ENCODE measurements at regions not wholly inside any gene's neighbourhood (a gene's known extent, or its start where the extent isn't known, plus 50 kb on each side); places are given as distances from the start of the nearest gene placed in this dataset.

- no peak for DNase-seq
These were observed 81.7 kb upstream of the MAFB start for GRCh38 chr20:40770564-40771307.

DNA sequence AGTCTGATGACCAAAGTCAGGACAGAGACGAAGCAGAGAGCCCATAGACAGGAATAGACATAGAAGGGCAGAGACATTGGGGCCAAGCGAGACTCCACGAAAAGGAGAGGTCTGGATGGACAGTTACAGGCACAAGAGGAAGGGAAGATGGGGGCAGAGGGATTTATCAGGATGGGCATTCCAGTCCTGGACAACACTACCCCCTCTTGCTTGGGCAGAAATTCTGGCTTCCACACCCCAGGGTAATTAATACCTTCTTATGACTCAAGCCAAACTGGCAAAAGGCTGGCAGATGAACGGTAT, 82.2 kb upstream of the MAFB start:
- DNase-seq = no peak

DNA sequence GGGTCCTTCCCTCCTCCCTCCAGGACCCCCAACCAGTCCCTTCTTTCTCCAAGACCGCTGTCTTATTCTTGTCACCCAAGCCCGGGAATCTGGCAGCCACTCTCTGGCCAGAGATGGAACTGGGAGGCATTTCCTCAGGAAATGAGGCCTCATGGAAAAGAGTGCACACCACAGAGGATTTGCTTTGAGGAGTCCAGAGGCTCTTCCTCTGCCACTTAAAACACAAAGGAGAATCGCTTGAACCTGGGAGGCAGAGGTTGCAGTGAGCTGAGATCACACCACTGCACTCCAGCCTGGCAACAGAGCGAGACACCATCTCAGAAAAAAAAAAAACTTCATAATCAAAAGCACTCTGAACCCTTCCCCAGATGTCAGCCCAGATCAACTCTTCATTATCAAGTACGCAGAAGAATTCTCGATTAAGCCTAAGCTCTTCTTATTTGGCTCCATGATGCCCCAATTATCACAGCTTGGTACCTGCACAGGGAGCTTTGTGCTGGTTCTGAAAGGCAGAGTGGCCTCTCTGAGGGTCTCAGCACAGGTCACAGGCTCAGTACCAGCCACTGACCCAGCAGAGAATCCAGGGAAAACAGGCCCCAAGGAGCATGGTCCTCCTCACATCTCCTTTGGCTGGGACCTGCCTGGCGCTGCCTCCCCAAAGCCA, 82.9 kb upstream of the MAFB start:
- no peak for DNase-seq

DNA sequence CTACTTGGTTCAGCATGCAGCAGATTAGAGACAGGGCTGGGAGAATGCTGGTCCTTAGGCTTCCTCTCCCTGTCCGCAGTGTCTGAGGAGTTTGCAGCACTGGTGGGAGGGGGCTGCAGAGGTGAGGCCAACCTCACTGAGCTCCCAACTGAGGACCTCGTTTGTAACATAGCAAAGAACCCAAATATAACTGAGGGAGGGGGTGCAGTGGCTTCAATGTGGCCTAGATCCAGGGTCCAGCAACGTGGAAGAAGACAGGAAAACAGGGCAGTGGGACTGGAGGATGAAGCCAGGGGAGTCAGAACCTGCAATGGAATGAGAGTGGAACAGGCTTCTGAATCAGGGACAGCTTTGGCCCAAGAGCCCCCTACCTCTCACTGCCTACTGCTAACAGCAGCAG, 84.3 kb upstream of the MAFB start:
- DNase-seq = no peak

GRCh38 chr20:40774252-40774651, 85.2 kb upstream of the MAFB start:
- no peak for DNase-seq

GRCh38 chr20:40775561-40776146, 86.6 kb upstream of the MAFB start:
- DNase-seq = no peak

DNA sequence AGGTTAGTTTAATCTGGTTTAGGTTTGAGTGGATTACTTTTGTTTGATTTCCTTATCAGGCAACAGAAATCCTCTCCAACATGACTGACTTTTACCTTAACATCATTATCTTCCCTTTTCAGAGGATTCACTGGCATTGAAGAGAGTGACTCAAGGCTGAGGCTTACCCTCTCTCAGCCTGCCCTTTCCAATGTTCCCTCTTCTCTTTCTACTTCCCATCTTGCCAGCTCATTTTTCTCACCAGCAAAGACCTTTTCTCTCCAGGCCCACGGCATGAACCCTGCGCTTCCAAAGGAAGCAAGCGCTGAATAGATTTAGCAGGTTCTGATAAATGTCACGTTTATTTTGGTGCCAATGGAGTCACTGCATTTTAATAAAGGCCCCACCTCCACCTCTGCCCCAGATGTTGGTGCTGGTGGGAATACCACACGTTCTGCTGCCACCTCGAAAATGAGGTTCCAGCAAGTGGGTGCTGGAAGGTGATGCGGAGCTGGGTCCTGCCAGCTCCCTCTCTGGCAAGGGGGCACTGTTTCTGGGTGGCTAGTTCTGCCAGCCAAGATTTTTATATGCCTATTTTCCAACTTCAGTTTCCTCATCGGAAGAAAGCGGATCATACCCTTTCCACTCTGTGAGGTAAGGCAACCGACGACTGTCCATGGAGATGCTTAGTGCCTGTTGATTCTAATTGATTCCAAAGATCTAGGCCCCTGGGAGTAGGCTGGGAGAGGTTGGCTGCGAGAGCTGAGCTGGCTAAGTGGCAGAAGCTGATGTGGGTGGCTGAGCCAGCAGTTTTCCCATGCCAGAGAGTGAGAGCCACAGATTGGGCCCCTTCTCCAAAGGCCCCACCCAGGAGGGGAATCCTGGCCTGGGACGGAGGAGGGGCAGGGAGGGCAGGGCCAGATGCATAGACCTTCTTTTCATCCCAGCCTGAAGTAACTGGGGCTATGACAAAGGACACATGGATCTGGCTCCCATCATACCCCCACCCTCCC, 87.7 kb upstream of the MAFB start:
- DNase-seq = peak; percentile 43 to 53

- no peak for DNase-seq
These were observed 88.6 kb upstream of the MAFB start for GRCh38 chr20:40777653-40778052.

GRCh38 chr20:40778894-40779496, 90.0 kb upstream of the MAFB start:
- no peak for DNase-seq

- no peak for DNase-seq
These were observed 92.4 kb upstream of the MAFB start for GRCh38 chr20:40781327-40782042.

- DNase-seq = no peak
These were observed 93.0 kb upstream of the MAFB start for GRCh38 chr20:40782043-40782368.

GRCh38 chr20:40785346-40785745, 96.3 kb upstream of the MAFB start:
- no peak for DNase-seq

DNA sequence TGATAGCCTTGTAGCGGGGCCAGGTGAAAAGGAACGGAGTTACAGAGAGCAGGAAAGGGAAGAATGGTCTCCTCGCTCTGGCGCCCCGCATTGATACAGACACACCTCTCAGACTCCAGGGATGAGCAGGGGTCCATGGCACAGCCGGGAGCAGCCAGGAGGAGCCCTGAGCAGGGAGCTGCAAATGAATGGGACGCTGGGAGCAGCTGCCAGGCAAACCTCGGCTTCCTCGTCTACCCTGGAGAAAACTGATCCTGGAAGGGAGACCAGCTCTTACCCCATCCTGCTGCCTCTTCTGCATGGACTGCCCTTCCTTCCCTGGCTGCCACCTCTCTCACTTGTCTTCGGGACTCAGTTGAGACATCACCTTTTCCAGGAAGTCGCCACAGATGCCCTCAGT, 97.3 kb upstream of the MAFB start:
- DNase-seq = no peak

DNA sequence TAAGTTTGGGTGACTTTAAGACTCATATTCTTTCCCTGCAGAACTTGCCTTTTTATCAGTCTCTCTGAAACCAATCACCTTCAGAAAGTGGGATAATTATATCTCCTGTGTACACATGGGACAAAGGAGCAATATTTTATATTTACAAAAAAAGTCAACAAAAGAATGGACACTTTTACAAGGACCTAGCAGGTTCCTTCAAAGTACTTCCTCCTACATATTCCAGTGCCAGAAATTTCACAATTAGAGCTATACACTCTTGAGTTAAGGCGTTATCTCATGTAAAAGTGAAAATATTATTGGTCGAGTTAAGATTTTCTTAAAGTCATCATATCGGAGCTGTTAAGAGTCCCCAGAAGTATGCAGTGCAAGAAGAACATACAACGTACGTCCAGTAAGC, 98.9 kb upstream of the MAFB start:
- DNase-seq = no peak

GRCh38 chr20:40797425-40797824, 108.4 kb upstream of the MAFB start:
- peak in 1 of 2 experiments; percentile 46 for DNase-seq

GRCh38 chr20:40798066-40798465, 109.0 kb upstream of the MAFB start:
- DNase-seq = no peak

GRCh38 chr20:40802886-40803285, 113.8 kb upstream of the MAFB start:
- DNase-seq = no peak

GRCh38 chr20:40803381-40803780, 114.3 kb upstream of the MAFB start:
- no peak for DNase-seq

GRCh38 chr20:40805592-40805991, 116.6 kb upstream of the MAFB start:
- DNase-seq = no peak

DNA sequence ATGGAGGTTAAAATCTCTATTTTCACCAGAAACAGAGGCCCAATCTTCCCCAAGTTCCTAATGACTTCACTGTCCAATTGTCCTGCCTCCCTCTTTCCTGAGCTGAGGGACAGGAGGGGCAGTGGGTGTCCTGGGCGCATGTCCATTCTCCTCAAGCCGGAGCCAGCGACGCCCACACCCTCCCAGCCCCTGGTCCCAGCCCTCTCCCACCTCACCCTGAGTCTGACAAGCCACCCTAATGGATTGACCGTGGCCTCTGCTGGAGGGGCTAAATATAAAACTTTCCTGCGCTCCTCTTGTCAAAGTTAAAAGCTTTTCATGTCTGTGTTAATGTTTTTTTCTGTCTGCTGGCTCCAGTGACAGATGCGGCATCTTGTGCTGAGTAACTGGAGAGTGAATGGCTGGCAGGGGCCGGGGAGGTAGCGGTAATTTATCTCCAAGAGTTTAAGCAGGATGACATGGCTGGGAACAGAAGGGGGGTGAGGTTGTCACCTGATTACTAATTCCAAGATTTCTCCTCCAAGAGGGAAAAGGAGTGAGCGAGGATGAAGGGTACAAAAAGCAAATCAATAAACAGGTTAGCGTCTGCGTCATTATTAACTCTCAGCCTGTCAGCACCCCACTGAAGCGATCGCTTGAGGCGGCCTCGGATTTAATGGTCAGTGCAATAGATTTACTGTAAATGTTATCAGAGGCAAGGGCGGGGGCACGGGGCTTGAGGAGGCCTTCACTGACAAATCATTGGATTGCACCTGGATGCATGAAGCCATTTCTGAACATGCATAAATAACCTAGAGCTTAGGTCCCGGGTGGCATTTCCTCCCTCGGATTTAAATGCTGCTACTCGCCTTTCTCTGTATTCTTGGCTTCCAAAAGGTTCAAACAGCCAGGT, 118.1 kb upstream of the MAFB start:
- DNase-seq = peak in 1 of 2 experiments; percentile 30

DNA sequence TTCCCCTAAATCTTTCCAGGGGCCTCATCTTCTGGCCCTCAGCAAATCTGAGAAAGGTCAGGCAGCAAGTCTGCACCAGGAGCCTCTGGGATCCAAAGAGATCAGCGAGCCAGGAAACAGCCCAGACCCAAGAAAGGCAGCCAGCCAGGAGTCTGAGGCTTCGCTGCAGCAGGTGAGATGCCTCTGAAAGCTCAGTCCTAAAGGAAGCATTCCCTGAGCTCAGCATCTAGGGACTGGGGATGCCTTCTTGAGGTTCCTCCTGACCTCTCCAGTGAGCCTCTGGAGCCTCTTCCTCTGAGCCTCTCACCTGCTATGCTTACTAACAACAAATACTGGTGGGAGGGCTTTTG, 118.8 kb upstream of the MAFB start:
- no peak for DNase-seq
